Endothelial cell of umbilical vein (primary cell): ENCODE measurements at regions not wholly inside any gene's neighbourhood (a gene's known extent, or its start where the extent isn't known, plus 50 kb on each side); places are given as distances from the start of the nearest gene placed in this dataset.

Experiments
- CTCF ChIP-seq, 2 donors: IDR thresholded peaks; 1 replicate in 1 of 2; 2 replicates in 1 of 2; pipeline ENCODE4 v1.5.1; 2011; ENCODE audit warnings: low read length in 2 of 2, mild to moderate bottlenecking in 2 of 2, moderate library complexity in 2 of 2, control low read depth in 1 of 2, inconsistent platforms in 1 of 2, low read depth in 1 of 2; ENCODE audit not compliant: insufficient read depth in 1 of 2; ENCODE audit errors: extremely low read depth in 1 of 2
- EZH2 ChIP-seq: IDR thresholded peaks from 2 replicates; pipeline ENCODE4 v1.6.1; 2012; ENCODE audit warnings: borderline replicate concordance, low read depth, mild to moderate bottlenecking, moderate library complexity, low read length, inconsistent platforms; ENCODE audit not compliant: severe bottlenecking
- FOS ChIP-seq: IDR thresholded peaks from 2 replicates; pipeline ENCODE4 v1.6.1; 2011; ENCODE audit warnings: mild to moderate bottlenecking, low read length, moderate library complexity, borderline replicate concordance; ENCODE audit not compliant: insufficient read depth
- GATA2 ChIP-seq: IDR thresholded peaks from 2 replicates; pipeline ENCODE4 v1.7.0; 2011; ENCODE audit warnings: low read depth, mild to moderate bottlenecking, moderate library complexity, mixed read lengths, low read length; ENCODE audit not compliant: insufficient read length, insufficient read depth
- JUN ChIP-seq: IDR thresholded peaks from 2 replicates; pipeline ENCODE4 v1.6.1; 2011; ENCODE audit warnings: borderline replicate concordance, low read depth; ENCODE audit not compliant: insufficient read length, insufficient read depth
- MAX ChIP-seq: IDR thresholded peaks from 2 replicates; pipeline ENCODE4 v1.6.1; 2011; ENCODE audit not compliant: insufficient read depth, insufficient read length
- MYC ChIP-seq: IDR thresholded peaks from one replicate; pipeline ENCODE4 v1.6.1; 2011; ENCODE audit warnings: mild to moderate bottlenecking, low read depth, low read length
- POLR2A ChIP-seq: IDR thresholded peaks from 2 replicates; pipeline ENCODE4 v1.6.1; 2012; ENCODE audit warnings: low read depth, mild to moderate bottlenecking, control low read depth, low read length
- POLR2AphosphoS5 ChIP-seq: IDR thresholded peaks from 2 replicates; pipeline ENCODE4 v1.6.1; 2012; ENCODE audit warnings: low read depth, mild to moderate bottlenecking, control low read depth, low read length, moderate library complexity; ENCODE audit not compliant: insufficient read depth

GRCh38 chr3:104878395-104878794 is 488.3 kb upstream of the ALCAM start:
- TF ChIP-seq CTCF (IDR thresholded peaks at IDR 0.05; ENCODE audit: extremely low read depth in 1 of 2, insufficient read depth in 1 of 2, low read depth in 1 of 2, low read length in 2 of 2) (no peak), EZH2 (no peak), POLR2AphosphoS5 (no peak), POLR2A (no peak), MYC (no peak), FOS (no peak), JUN (no peak), MAX (no peak), GATA2 (peak; percentile 16)
